ENCODE measurements at regions not wholly inside any gene's neighbourhood (a gene's known extent, or its start where the extent isn't known, plus 50 kb on each side); places are given as distances from the start of the nearest gene placed in this dataset.

DNA sequence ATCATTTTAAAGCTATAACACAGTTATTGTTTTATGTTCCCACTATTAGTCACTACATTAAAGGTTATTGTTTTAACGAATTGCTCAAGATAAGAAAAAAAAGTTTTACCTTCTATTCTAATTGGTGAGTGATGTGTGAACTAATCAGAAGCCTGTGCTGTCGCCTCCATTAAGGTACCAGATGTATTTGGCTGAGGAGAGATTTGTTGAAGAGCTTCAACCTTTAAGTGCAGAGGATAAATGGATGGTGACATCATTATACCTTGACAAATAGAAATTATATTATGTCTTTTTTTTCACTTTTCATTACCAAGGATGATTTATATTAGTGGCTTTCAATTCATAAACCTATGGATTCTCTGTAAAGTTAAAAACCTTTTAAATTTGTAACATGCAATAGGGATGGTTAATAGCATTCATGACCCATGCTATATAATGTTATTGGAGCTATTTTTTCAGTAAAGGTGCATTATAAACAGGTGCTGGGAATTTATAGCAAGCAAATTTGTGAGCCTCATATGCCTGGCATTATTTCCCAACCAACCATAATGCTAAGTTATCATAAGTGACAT lies 97.0 kb upstream of the NPVF start:
- DNase-seq (no peak), ATAC-seq (ENCODE audit: insufficient read depth, low read depth) (no peak)
- H3K9me3 ChIP-seq (ENCODE audit: insufficient read depth, low read length, severe bottlenecking): no peaks in the 10 kb centered on the region
- no peak overlapping the region for H3K27ac ChIP-seq (ENCODE audit: low read length)
- H4K20me1 ChIP-seq (ENCODE audit: insufficient read depth, low read length): no peaks in the 10 kb centered on the region
- no peaks in the 10 kb centered on the region for H3K36me3 ChIP-seq (ENCODE audit: insufficient read depth, low read length)
- H3K4me3 ChIP-seq (ENCODE audit: low read depth in 1 of 2, low read length in 2 of 2): no peak overlapping the region
- H3K27me3 ChIP-seq (ENCODE audit: insufficient read depth, low read length, poor library complexity): peaks cover 10% of the 10 kb centered on the region
- H2AFZ ChIP-seq (ENCODE audit: low read depth, low read length): no peak overlapping the region
- TF ChIP-seq EZH2 (IDR thresholded peaks at IDR 0.05; ENCODE audit: borderline replicate concordance, low read depth, low read length, severe bottlenecking) (no peak), CTCF (IDR thresholded peaks at IDR 0.05; ENCODE audit: borderline replicate concordance, extremely low read depth, low read length, poor library complexity, severe bottlenecking) (no peak)
- no peaks in the 10 kb centered on the region for H3K79me2 ChIP-seq (ENCODE audit: insufficient read depth, low read length)
- H3K4me1 ChIP-seq (ENCODE audit: insufficient read depth, low read length): no peaks in the 10 kb centered on the region
- H3K4me2 ChIP-seq (ENCODE audit: insufficient read depth, low read length): no peak overlapping the region
- no peak overlapping the region for H3K9ac ChIP-seq (ENCODE audit: low read depth, low read length)

DNA sequence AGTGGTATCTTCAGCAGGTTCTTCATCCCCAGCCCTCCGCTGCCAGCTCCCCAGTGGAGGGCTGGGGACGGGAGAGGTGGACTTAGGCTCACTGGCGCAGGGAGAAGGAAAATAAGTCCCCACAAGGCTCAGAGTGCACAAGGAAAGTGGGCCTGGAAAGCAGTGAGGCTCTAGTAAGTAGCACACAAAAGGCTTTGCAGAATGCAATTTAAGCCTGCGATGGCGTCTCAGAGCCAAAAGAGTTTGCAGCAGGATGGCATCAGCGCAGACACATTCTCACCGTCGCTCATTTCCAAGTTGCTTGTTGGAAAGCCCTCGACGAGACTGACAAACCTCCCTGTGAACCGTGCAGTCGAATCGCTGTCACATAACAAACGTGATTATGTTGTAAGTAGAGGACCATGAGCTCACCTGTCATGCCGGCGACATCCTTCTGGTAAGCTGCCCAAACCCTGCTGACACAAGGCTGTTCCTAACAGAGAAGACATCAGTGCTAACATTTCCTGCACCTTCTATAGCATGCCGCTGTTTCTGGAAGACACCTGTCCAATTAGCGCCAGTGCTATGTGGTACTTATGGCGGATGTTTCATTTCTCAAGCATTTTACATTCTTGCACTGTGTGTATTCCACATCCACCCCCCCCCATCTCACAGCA lies 98.3 kb upstream of the NPVF start:
- no peaks in the 10 kb centered on the region for H3K9me3 ChIP-seq (ENCODE audit: insufficient read depth, low read length, severe bottlenecking)
- no peak overlapping the region for H3K4me3 ChIP-seq (ENCODE audit: low read depth in 1 of 2, low read length in 2 of 2)
- TF ChIP-seq EZH2 (IDR thresholded peaks at IDR 0.05; ENCODE audit: borderline replicate concordance, low read depth, low read length, severe bottlenecking): no peak
- no peak for TF ChIP-seq CTCF (IDR thresholded peaks at IDR 0.05; ENCODE audit: borderline replicate concordance, extremely low read depth, low read length, poor library complexity, severe bottlenecking)
- no peak overlapping the region for H3K27ac ChIP-seq (ENCODE audit: low read length)
- ATAC-seq (ENCODE audit: insufficient read depth, low read depth): no peak
- no peaks in the 10 kb centered on the region for H3K79me2 ChIP-seq (ENCODE audit: insufficient read depth, low read length)
- H3K4me2 ChIP-seq (ENCODE audit: insufficient read depth, low read length): no peak overlapping the region
- peaks cover 5% of the 10 kb centered on the region for H3K27me3 ChIP-seq (ENCODE audit: insufficient read depth, low read length, poor library complexity)
- H3K36me3 ChIP-seq (ENCODE audit: insufficient read depth, low read length): no peaks in the 10 kb centered on the region
- H3K4me1 ChIP-seq (ENCODE audit: insufficient read depth, low read length): no peaks in the 10 kb centered on the region
- DNase-seq: no peak
- H3K9ac ChIP-seq (ENCODE audit: low read depth, low read length): no peak overlapping the region
- no peak overlapping the region for H2AFZ ChIP-seq (ENCODE audit: low read depth, low read length)
- H4K20me1 ChIP-seq (ENCODE audit: insufficient read depth, low read length): no peaks in the 10 kb centered on the region

GRCh38 chr7:25329815-25330214 lies 101.5 kb upstream of the NPVF start:
- Histone ChIP-seq H3K36me3 (ENCODE audit: insufficient read depth, low read length) (no peaks in the 10 kb centered on the region), H3K4me2 (ENCODE audit: insufficient read depth, low read length) (no peak overlapping the region), H3K9me3 (ENCODE audit: insufficient read depth, low read length, severe bottlenecking) (no peaks in the 10 kb centered on the region), H4K20me1 (ENCODE audit: insufficient read depth, low read length) (no peaks in the 10 kb centered on the region), H3K27ac (ENCODE audit: low read length) (no peak overlapping the region), H3K4me1 (ENCODE audit: insufficient read depth, low read length) (no peaks in the 10 kb centered on the region), H3K9ac (ENCODE audit: low read depth, low read length) (no peak overlapping the region), H2AFZ (ENCODE audit: low read depth, low read length) (no peak overlapping the region), H3K79me2 (ENCODE audit: insufficient read depth, low read length) (no peaks in the 10 kb centered on the region), H3K4me3 (ENCODE audit: low read depth in 1 of 2, low read length in 2 of 2) (no peak overlapping the region), H3K27me3 (ENCODE audit: insufficient read depth, low read length, poor library complexity) (peaks cover 2% of the 10 kb centered on the region)
- TF ChIP-seq EZH2 (IDR thresholded peaks at IDR 0.05; ENCODE audit: borderline replicate concordance, low read depth, low read length, severe bottlenecking): no peak
- TF ChIP-seq CTCF (IDR thresholded peaks at IDR 0.05; ENCODE audit: borderline replicate concordance, extremely low read depth, low read length, poor library complexity, severe bottlenecking): no peak
- no peak for ATAC-seq (ENCODE audit: insufficient read depth, low read depth)
- DNase-seq: no peak
